ENCODE measurements at regions not wholly inside any gene's neighbourhood (a gene's known extent, or its start where the extent isn't known, plus 50 kb on each side); places are given as distances from the start of the nearest gene placed in this dataset.

DNA sequence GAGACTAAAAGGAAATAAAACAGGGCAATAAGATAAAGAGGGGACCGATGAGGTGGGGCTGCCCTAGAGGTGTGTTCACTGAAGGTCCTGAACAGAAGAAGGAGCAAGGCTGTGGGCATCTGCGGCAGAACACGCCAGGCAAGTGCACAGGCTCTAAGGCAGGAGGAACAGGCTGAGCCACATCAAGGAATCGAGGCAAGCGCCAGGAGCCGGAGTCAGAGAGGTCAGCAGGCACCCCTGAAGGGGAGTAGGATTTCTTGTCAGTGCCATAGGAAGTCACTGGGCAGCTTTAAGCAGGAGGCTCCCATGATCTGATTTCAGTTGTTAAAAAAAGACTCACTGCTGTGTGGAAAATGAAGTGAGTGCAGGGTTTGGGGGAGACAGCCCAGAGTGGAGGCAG is 186.5 kb downstream of the KATNIP start (continued):
- TF ChIP-seq, protein P1, sequence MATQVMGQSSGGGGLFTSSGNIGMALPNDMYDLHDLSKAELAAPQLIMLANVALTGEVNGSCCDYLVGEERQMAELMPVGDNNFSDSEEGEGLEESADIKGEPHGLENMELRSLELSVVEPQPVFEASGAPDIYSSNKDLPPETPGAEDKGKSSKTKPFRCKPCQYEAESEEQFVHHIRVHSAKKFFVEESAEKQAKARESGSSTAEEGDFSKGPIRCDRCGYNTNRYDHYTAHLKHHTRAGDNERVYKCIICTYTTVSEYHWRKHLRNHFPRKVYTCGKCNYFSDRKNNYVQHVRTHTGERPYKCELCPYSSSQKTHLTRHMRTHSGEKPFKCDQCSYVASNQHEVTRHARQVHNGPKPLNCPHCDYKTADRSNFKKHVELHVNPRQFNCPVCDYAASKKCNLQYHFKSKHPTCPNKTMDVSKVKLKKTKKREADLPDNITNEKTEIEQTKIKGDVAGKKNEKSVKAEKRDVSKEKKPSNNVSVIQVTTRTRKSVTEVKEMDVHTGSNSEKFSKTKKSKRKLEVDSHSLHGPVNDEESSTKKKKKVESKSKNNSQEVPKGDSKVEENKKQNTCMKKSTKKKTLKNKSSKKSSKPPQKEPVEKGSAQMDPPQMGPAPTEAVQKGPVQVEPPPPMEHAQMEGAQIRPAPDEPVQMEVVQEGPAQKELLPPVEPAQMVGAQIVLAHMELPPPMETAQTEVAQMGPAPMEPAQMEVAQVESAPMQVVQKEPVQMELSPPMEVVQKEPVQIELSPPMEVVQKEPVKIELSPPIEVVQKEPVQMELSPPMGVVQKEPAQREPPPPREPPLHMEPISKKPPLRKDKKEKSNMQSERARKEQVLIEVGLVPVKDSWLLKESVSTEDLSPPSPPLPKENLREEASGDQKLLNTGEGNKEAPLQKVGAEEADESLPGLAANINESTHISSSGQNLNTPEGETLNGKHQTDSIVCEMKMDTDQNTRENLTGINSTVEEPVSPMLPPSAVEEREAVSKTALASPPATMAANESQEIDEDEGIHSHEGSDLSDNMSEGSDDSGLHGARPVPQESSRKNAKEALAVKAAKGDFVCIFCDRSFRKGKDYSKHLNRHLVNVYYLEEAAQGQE (IDR thresholded peaks at IDR 0.05; ENCODE audit: borderline replicate concordance) = no peak
- TF ChIP-seq, protein P1 (CRISPR knock-in tag; IDR thresholded peaks at IDR 0.05; ENCODE audit: low read depth) = no peak
- TF ChIP-seq SP2 (IDR thresholded peaks at IDR 0.05; ENCODE audit: extremely low read depth, low read depth, low read length, poor library complexity, severe bottlenecking) (no peak), NR2F6 (CRISPR knock-in tag; IDR thresholded peaks at IDR 0.05) (no peak), CREBBP (IDR thresholded peaks at IDR 0.05; ENCODE audit: low read depth, low read length) (no peak)
